Activated CD4-positive, alpha-beta T cell treated with anti-CD3 and anti-CD28 coated beads for 36 hours (primary cell): ENCODE measurements at regions not wholly inside any gene's neighbourhood (a gene's known extent, or its start where the extent isn't known, plus 50 kb on each side); places are given as distances from the start of the nearest gene placed in this dataset.
"Not testable (repeated sequence)": the region's sequence is repeated elsewhere in the genome, so short reads cannot be mapped to it uniquely, and the experiment has no call there.

Experiments
- ATAC-seq: fragments of 200-7000 bp; cut with Tn5 transposase; one replicate; pipeline ENCODE4 v1.10.0; 2021; ENCODE audit warnings: mild to moderate bottlenecking, moderate library complexity
- CTCF ChIA-PET: fragments of 350-600 bp; sonication (Branson Sonifier 250); formaldehyde crosslinking; loops from one replicate; lab custom pipeline; 2021; ENCODE audit warnings: antibody characterized with exemption; lab: Charles Lee
- POLR2A ChIA-PET: fragments of 350-600 bp; sonication (Branson Sonifier 250); formaldehyde crosslinking; loops from one replicate; lab custom pipeline; 2021; ENCODE audit warnings: antibody characterized with exemption, inconsistent platforms; lab: Charles Lee
- DNase-seq: peaks from one replicate; pipeline ENCODE4 v3.0.0-alpha.2; 2020
- H3K27ac Mint-ChIP-seq: one replicate; pipeline ENCODE4 v1.8.0; 2021; ENCODE audit warnings: mixed read lengths
- H3K27me3 Mint-ChIP-seq: one replicate; pipeline ENCODE4 v1.8.0; 2021; ENCODE audit warnings: mixed read lengths
- H3K36me3 Mint-ChIP-seq: one replicate; pipeline ENCODE4 v1.8.0; 2021; ENCODE audit warnings: low read depth, mixed read lengths
- H3K4me1 Mint-ChIP-seq: one replicate; pipeline ENCODE4 v1.8.0; 2021; ENCODE audit warnings: mixed read lengths
- H3K4me3 Mint-ChIP-seq: one replicate; pipeline ENCODE4 v1.8.0; 2021; ENCODE audit warnings: mild to moderate bottlenecking, moderate library complexity, mixed read lengths
- H3K9me3 Mint-ChIP-seq: one replicate; pipeline ENCODE4 v1.8.0; 2021; ENCODE audit warnings: low read depth, mixed read lengths
- intact Hi-C, 2 experiments: fragments of 100-400 bp; cut with DNase I in 1 of 2; cut with micrococcal nuclease in 1 of 2; formaldehyde crosslinking; loops; one replicate each; pipeline versions ENCODE4 v1.14.2 to v1.15.1; 2022 to 2024; cut with DNase I, micrococcal nuclease

- no peak overlapping the region for H3K27ac Mint-ChIP-seq
- CTCF ChIA-PET, result interaction anchor here (0.8 kb wide), 1 partner anchor 195 kb away, joined by 3 read pairs; no protein-coding TSS in a partner anchor
These were observed 112.0 kb upstream of the CDYL start for GRCh38 chr6:4664117-4664626.

DNA sequence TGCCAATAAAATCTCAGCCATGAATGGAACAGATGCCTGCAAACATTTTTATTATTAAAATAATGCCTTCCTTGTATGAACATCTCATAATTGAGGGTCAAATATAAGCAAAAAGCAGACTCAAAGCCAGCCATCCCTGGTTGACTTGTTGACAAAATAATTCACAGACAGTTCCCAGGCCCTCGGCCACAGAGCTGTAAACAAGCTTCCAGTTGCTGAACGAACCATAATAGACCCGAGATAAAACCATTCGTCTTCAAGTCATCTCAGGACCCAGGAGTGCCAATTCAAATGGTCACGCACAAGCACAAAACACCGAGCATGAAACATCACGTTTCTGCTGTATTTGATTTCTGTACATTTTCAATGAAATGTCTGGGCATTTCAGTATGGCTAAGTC, 113.3 kb upstream of the CDYL start:
- ChIA-PET POLR2A (no interaction called here), CTCF (interaction anchor here (0.5 kb wide), 1 partner anchor 381 kb away, joined by 3 read pairs; no protein-coding TSS in a partner anchor)
- H3K36me3 Mint-ChIP-seq, result no peaks in the 10 kb centered on the region
- H3K27me3 Mint-ChIP-seq, result peaks cover 12% of the 10 kb centered on the region
- H3K4me1 Mint-ChIP-seq, result no peaks in the 10 kb centered on the region
- DNase-seq (no peak), ATAC-seq (no peak)
- no peak overlapping the region for H3K4me3 Mint-ChIP-seq
- H3K9me3 Mint-ChIP-seq, result no peaks in the 10 kb centered on the region
- intact Hi-C loops, result no loop called here
- H3K27ac Mint-ChIP-seq, result no peak overlapping the region

More at GRCh38 chr6:4664117-4664626, 112.0 kb upstream of the CDYL start:
- POLR2A ChIA-PET, result no interaction called here
- ATAC-seq, result no peak
- DNase-seq, result no peak
- no peaks in the 10 kb centered on the region for H3K36me3 Mint-ChIP-seq
- no peak overlapping the region for H3K4me3 Mint-ChIP-seq
- H3K4me1 Mint-ChIP-seq, result no peaks in the 10 kb centered on the region
- peaks cover 6% of the 10 kb centered on the region for H3K27me3 Mint-ChIP-seq
- H3K9me3 Mint-ChIP-seq, result no peaks in the 10 kb centered on the region
- intact Hi-C loops, result no loop called here

- CTCF ChIA-PET, result no interaction called here
- Mint-ChIP-seq H3K4me3 (no peak overlapping the region), H3K4me1 (no peaks in the 10 kb centered on the region), H3K36me3 (no peaks in the 10 kb centered on the region), H3K9me3 (no peaks in the 10 kb centered on the region), H3K27ac (no peak overlapping the region), H3K27me3 (peaks cover 12% of the 10 kb centered on the region)
- DNase-seq, result no peak
- intact Hi-C loops, result no loop called here
- ATAC-seq, result no peak
- POLR2A ChIA-PET, result no interaction called here
These were observed 114.8 kb upstream of the CDYL start for GRCh38 chr6:4661391-4661790.

DNA sequence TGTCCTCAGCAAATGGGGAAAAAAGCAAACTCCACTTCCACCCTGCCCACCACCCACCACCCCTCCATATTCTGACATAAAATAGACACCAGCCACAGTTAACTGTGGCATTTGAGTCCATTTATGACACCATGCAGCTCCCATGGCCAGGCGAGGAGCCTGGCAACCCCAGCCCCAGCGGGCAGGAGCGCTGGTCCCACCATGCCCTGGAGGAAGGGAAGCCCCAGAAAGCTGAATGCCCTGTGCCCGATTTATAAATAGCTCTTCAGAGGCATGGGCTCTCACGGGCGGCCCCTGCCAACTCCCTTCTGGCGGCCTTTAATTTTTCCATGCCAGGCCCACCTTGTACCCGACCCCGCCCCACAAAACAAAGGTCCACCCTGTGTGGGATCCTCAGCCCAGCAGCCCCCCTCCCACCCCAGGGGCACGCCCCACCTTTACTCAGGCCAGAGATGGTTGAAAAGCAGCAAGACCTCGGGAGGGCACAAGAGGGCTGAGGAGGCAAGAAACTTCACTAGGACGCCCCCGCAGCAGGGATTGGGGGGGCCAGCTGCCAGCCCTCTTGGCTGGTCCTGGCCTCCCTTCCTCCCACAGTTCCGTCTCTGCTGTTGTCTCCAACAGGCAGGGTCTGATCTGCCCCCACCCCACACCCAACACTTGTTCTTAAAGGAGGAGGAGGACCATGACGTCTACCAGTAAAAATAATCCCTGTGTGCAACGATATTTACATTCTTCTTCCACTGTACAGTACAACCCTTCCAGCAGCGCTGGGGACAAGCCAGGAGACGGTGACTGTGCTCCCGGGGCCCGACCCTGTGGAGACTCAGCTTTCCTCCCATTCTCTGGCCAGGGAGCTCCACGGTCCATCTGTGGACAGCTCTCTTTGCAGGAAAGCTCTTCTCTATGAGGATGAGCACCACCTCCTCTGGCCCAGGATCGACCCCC, 115.6 kb upstream of the CDYL start:
- no peak for ATAC-seq

GRCh38 chr6:4659719-4660118, 116.5 kb upstream of the CDYL start:
- H3K4me1 Mint-ChIP-seq, DNase-seq, intact Hi-C loops, POLR2A ChIA-PET, H3K36me3 Mint-ChIP-seq, H3K27ac Mint-ChIP-seq, H3K4me3 Mint-ChIP-seq, H3K9me3 Mint-ChIP-seq, CTCF ChIA-PET, ATAC-seq, H3K27me3 Mint-ChIP-seq: not testable (repeated sequence)

More for the DNA sequence above, 115.6 kb upstream of the CDYL start:
- no peaks in the 10 kb centered on the region for H3K9me3 Mint-ChIP-seq
- DNase-seq, result no peak
- ChIA-PET POLR2A (no interaction called here), CTCF (no interaction called here)
- no peak overlapping the region for H3K27ac Mint-ChIP-seq
- intact Hi-C loops, result no loop called here
- H3K4me3 Mint-ChIP-seq, result no peak overlapping the region
- no peaks in the 10 kb centered on the region for H3K36me3 Mint-ChIP-seq
- peaks cover 10% of the 10 kb centered on the region for H3K27me3 Mint-ChIP-seq
- no peaks in the 10 kb centered on the region for H3K4me1 Mint-ChIP-seq

DNA sequence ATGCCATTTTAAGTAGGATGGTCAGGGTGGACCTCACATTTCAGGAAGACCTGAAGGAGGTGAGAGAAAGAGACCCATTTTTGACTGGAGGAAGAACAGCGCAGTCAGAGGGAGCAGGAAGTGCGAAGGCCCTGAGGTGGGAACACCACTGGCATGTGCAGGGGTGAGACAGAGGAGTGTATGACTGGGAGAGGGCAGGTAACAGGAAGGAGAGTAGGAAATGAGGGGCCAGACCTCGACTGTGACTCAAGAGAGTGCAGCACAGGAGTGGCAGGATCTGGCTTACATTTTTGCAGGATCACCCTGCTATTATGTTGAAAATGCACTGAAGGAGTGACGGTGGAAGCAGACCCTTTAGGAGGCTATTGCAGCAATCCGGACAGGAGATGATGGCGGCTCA, 117.7 kb upstream of the CDYL start:
- H3K4me3 Mint-ChIP-seq, result no peak overlapping the region
- no peaks in the 10 kb centered on the region for H3K4me1 Mint-ChIP-seq
- peaks cover 9% of the 10 kb centered on the region for H3K27me3 Mint-ChIP-seq
- H3K36me3 Mint-ChIP-seq, result no peaks in the 10 kb centered on the region
- intact Hi-C loops, result no loop called here
- ChIA-PET POLR2A (no interaction called here), CTCF (no interaction called here)
- ATAC-seq, result no peak
- no peaks in the 10 kb centered on the region for H3K9me3 Mint-ChIP-seq
- no peak overlapping the region for H3K27ac Mint-ChIP-seq
- no peak for DNase-seq

GRCh38 chr6:4656106-4656505, 120.1 kb upstream of the CDYL start:
- Mint-ChIP-seq H3K27ac (no peak overlapping the region), H3K36me3 (no peaks in the 10 kb centered on the region), H3K4me3 (no peak overlapping the region), H3K27me3 (peaks cover 12% of the 10 kb centered on the region), H3K4me1 (no peaks in the 10 kb centered on the region), H3K9me3 (peaks cover 3% of the 10 kb centered on the region)
- ATAC-seq (no peak), DNase-seq (no peak)
- intact Hi-C loops, result no loop called here
- POLR2A ChIA-PET, result no interaction called here
- CTCF ChIA-PET, result no interaction called here

DNA sequence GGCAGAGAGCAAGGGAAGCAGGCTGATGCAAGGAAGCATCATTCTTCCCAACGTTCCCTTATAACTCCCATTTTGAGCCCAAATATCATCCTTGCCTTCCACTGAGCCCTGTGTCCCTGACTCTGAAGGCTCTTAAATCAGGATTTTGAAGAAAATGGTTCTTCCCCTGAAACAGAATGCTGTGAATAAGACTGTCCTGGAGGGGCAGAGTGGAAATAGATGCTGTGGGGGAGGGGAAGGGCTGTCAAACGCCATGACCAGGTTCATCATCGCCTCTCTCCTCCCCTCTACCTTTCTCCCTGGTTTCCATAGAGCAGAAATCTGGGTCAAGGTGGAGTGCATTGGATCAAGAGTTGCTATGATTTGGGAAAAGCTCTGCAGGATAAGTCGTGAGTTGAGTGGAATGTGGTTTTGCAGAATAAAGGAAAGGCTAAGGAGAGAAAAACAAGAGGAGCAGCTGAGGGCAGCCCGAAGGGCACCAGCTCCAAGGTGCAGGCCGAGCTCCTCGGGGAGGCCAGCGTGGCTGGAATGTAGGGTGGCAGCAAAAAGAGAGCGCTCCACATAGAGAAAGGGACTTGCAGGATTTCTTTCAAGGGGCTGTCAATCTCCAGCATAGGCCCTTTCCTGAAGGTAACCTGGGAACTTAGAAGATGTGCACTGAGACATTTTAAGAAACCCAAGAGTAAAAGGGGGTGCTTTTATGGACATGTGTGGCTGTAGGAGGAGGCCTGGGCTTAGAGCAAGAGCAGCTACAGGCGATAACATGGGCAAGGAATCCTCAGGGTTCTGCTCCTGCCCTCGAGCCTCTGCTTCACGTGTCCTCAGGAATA, 120.8 kb upstream of the CDYL start:
- ATAC-seq, result no peak
- Mint-ChIP-seq H3K27me3 (peaks cover 12% of the 10 kb centered on the region), H3K9me3 (peaks cover 3% of the 10 kb centered on the region), H3K4me3 (no peak overlapping the region), H3K4me1 (no peaks in the 10 kb centered on the region), H3K27ac (no peak overlapping the region), H3K36me3 (no peaks in the 10 kb centered on the region)
- ChIA-PET CTCF (no interaction called here), POLR2A (no interaction called here)
- no peak for DNase-seq
- intact Hi-C loops, result no loop called here

DNA sequence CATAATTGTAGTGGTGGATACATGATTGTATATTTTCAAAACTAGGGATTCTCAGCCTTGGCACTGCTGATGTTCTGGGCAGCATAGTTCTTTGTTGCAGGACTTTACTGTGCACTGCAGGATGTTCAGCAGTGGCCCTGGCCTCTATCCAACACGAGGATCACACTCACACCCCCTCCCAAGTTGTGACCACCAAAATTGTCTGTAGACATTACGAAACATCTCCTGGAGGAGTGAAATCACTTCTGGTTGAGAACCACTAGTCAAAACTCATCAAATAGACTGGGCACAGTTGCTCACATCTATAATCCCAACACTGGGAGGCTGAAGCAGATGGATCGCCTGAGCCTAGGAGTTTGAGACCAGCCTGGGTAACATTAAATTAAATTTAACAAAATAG, 123.1 kb upstream of the CDYL start:
- ChIA-PET CTCF (no interaction called here), POLR2A (interaction anchor here (0.7 kb wide), 1 partner anchor 839 kb away, joined by 5 read pairs; no protein-coding TSS in a partner anchor)
- H3K4me1 Mint-ChIP-seq, result no peaks in the 10 kb centered on the region
- H3K36me3 Mint-ChIP-seq, result no peaks in the 10 kb centered on the region
- intact Hi-C loops, result no loop called here
- peaks cover 3% of the 10 kb centered on the region for H3K9me3 Mint-ChIP-seq
- no peak overlapping the region for H3K4me3 Mint-ChIP-seq
- H3K27me3 Mint-ChIP-seq, result peaks cover 16% of the 10 kb centered on the region
- no peak overlapping the region for H3K27ac Mint-ChIP-seq
- DNase-seq, result no peak
- ATAC-seq, result no peak

DNA sequence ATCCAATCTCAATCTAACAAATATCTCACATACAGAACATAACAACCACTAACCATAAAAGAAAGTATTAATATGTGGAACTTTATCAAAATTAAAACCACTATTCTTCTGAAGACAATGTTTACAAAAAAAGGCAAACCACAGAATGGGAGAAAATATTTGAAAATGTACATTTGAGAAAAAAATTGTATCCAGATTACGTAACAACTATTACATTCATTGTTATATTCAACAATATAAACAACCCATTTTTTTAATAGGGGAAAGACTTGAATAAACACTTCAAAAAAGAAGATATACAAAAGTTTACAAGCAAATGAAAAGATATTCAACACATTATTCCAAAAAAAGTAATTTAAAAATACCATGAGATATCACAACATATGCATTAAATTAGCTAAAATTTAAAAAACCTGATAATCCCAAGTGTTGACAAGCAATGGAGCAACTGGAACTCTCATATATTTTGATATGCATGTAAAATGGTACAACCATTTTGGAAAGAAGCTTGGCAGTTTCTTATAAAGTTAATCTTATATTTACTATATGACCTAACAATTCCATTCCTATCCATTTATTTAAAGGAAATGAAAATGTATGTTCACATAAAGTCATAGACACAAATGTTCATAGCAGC, 124.3 kb upstream of the CDYL start:
- H3K27me3 Mint-ChIP-seq, result peaks cover 25% of the 10 kb centered on the region
- H3K4me1 Mint-ChIP-seq, result peaks cover 11% of the 10 kb centered on the region
- ChIA-PET POLR2A (interaction anchor here (0.6 kb wide), 1 partner anchor 74 kb away, joined by 3 read pairs; no protein-coding TSS in a partner anchor), CTCF (no interaction called here)
- DNase-seq (no peak), ATAC-seq (no peak)
- intact Hi-C loops, result no loop called here
- peaks cover 3% of the 10 kb centered on the region for H3K9me3 Mint-ChIP-seq
- H3K27ac Mint-ChIP-seq, result no peak overlapping the region
- H3K36me3 Mint-ChIP-seq, result no peaks in the 10 kb centered on the region
- H3K4me3 Mint-ChIP-seq, result no peak overlapping the region

DNA sequence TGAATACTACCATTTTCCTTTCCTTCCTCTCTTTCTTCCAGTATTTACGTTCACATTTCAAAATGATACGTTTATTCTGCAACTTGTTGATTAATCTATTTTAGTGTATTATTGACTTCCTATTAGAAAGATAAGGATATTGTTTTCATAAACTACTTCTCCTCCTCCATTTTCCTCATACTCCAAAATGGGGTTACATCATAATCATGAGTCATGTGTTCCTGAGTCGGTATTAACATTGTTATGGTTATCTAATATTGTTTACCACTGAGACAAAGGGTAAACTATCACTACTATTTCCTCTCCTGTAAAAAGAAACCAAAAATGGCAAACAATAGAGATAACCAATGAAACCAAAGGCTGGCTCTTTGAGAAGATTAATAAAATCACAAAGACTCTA, 126.5 kb upstream of the CDYL start:
- Mint-ChIP-seq H3K27ac (no peak overlapping the region), H3K4me1 (peaks cover 11% of the 10 kb centered on the region), H3K27me3 (peaks cover 35% of the 10 kb centered on the region), H3K9me3 (peaks cover 3% of the 10 kb centered on the region), H3K36me3 (no peaks in the 10 kb centered on the region), H3K4me3 (no peak overlapping the region)
- intact Hi-C loops, result loop anchor here in 1 of 2 experiments (5.0 kb wide), 1 partner anchor 128 kb away; the partner anchor contains the start of gene CDYL
- ChIA-PET CTCF (no interaction called here), POLR2A (no interaction called here)
- ATAC-seq, result no peak
- no peak for DNase-seq
